ENCODE measurements at regions not wholly inside any gene's neighbourhood (a gene's known extent, or its start where the extent isn't known, plus 50 kb on each side); places are given as distances from the start of the nearest gene placed in this dataset.

DNA sequence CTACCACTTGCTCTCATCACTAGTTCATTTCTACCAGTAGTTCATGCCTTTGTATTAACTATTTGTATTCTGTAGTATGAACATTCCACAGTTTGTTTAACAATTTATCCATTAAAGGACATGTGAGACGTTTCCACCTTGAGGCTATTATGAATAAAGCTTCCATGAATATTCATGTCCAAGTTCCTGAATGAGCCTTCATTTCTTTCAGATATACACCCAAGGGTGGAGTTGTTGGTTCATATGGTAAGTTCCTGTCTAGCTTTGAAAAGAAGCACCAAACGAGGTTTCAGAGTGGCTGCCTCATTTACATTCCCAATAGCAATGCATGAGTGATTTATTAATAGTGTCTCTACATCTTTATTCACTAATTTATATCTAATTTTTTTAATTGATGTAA lies 407.8 kb upstream of the C16orf82 start:
- intact Hi-C loops (cut with DNase I): no loop called here
- Histone ChIP-seq H3K27ac (no peak overlapping the region), H3K9me3 (peaks cover 0 to 13% (median 0%) of the 10 kb centered on the region in 12 donors), H3K4me3 (no peak overlapping the region), H3K4me1 (no peaks in the 10 kb centered on the region), H3K36me3 (no peaks in the 10 kb centered on the region), H3K27me3 (no peaks in the 10 kb centered on the region)
- no peak for DNase-seq
- 56 to 67% (median 60%) methylated on average over 2 of the region's 2 CpGs for WGBS, 4 donors
- ATAC-seq: no peak
- no peak for TF ChIP-seq CTCF (IDR thresholded peaks at IDR 0.05)
- no peak for TF ChIP-seq POLR2A (IDR thresholded peaks at IDR 0.05)

GRCh38 chr16:26664086-26664485 lies 402.6 kb upstream of the C16orf82 start:
- intact Hi-C loops (cut with DNase I): no loop called here
- Histone ChIP-seq H3K4me1 (no peaks in the 10 kb centered on the region), H3K36me3 (no peaks in the 10 kb centered on the region), H3K4me3 (no peak overlapping the region), H3K27ac (no peak overlapping the region), H3K27me3 (no peaks in the 10 kb centered on the region), H3K9me3 (peaks cover 0 to 6% (median 0%) of the 10 kb centered on the region in 12 donors)
- DNase-seq (no peak), ATAC-seq (no peak)
- TF ChIP-seq CTCF (IDR thresholded peaks at IDR 0.05) (no peak), POLR2A (IDR thresholded peaks at IDR 0.05) (no peak)
- 67 to 74% (median 69%) methylated on average over 4 of the region's 4 CpGs for WGBS, 4 donors

GRCh38 chr16:26665166-26665939 lies 401.4 kb upstream of the C16orf82 start:
- Histone ChIP-seq H3K27ac (no peak overlapping the region), H3K27me3 (no peaks in the 10 kb centered on the region), H3K4me3 (no peak overlapping the region), H3K9me3 (peaks cover 0 to 6% (median 0%) of the 10 kb centered on the region in 12 donors), H3K4me1 (no peaks in the 10 kb centered on the region), H3K36me3 (no peaks in the 10 kb centered on the region)
- TF ChIP-seq CTCF (IDR thresholded peaks at IDR 0.05) (no peak), POLR2A (IDR thresholded peaks at IDR 0.05) (no peak)
- intact Hi-C loops (cut with DNase I): no loop called here
- DNase-seq (no peak), ATAC-seq (no peak)
- WGBS, 4 donors: 61 to 69% (median 66%) methylated on average over 13 of the region's 13 CpGs

- Histone ChIP-seq H3K36me3 (no peaks in the 10 kb centered on the region), H3K27me3 (no peaks in the 10 kb centered on the region), H3K27ac (no peak overlapping the region), H3K4me1 (no peaks in the 10 kb centered on the region), H3K4me3 (no peak overlapping the region), H3K9me3 (peaks cover 0 to 7% (median 0%) of the 10 kb centered on the region in 12 donors)
- ATAC-seq (no peak), DNase-seq (no peak)
- no peak for TF ChIP-seq POLR2A (IDR thresholded peaks at IDR 0.05)
- no peak for TF ChIP-seq CTCF (IDR thresholded peaks at IDR 0.05)
- 74 to 78% (median 76%) methylated on average over 2 of the region's 2 CpGs for WGBS, 4 donors
- intact Hi-C loops (cut with DNase I): no loop called here
Observed at GRCh38 chr16:26666486-26666885, 400.2 kb upstream of the C16orf82 start.

Measured in heart left ventricle (tissue), 16 donors.